ENCODE measurements at regions not wholly inside any gene's neighbourhood (a gene's known extent, or its start where the extent isn't known, plus 50 kb on each side); places are given as distances from the start of the nearest gene placed in this dataset.
"Not testable (repeated sequence)": the region's sequence is repeated elsewhere in the genome, so short reads cannot be mapped to it uniquely, and the experiment has no call there.

DNA sequence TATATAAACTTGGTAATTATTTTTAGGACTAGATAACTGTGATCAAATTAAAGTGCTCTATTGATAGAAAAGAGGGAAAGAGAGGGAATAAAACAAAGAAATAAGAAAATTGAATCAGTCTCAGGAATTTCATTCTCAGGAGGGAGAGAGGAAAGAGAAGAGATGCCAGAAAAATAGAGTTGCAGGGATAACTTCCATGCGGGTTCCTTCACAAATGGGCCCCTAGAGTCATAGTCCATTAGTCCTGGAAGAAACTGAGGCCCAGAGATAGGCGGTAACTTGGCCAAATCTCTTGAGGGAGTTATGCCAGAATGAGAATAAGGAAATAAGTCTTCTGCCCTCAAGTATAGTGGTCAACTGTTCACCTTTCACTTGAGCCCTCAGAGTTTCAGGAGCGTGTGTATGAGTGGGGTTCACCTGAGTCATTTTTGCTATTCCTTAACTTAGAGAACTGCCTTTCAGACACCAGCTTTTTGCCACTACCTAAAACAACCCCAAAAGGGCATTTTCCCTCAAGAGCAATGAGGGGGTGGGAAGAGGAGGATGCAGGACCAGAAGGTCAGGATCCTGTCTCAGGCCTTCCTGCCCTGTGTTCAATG is 192.6 kb downstream of the MEX3B start:
- DNase-seq (ENCODE audit: low read depth), result no peak
- in situ Hi-C loops (cut with HindIII; ENCODE audit: low pct_unique_long_range_greater_than_20kb, low sequenced_read_pairs), result no loop called here

DNA sequence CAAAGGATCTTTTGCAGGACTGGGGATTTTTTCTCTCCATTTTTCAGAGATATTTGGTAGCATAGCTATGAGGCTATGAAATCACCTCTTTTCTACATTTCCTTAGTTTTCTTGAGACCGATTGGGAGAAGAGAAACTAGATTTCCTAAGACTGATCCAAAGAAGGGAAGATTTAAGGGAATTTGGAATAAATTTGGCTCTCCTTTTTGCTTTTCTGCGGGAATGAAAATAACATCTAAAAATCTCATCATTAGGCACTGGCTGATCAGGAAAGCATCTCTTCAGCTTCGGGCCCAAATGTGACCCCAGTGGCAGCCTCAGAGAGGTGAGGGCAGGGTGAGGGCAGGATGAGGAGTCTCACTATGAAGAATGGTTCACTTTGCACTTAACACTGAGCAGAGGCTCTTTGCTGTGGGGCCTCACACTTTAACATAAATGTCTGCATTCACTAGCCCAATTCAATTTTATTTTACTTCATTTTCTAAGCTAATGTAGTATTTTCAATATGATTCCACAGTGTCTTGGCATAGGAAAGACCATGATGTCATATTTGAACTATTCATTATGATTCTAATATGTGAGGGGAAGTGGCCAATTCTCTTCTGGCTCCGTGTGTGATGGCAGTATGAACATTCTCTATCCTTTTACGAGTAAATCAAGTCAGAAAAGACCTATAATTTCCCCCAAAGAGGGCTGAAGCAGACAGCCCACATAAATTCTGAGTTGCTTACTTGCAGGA is 193.2 kb downstream of the MEX3B start:
- in situ Hi-C loops (cut with HindIII; ENCODE audit: low pct_unique_long_range_greater_than_20kb, low sequenced_read_pairs), result no loop called here
- no peak for DNase-seq (ENCODE audit: low read depth)

DNA sequence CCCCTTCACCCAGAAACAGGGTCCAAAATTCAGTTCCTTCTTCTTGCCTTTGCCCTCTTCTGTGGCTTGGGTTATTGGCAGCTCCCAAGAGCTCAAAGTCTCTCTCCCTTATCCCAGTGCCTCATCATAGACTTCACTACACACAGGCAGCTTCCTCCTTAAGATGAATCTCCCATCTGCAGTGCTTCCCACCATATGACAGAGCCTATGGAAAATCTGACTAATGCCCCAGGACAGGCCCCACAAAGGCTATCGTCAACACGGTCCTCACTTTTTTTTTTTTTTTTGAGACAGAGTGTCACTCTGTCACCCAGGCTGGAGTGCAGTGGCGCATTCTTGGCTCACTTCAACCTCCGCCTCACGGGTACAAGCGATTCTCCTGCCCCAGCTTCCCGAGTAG is 194.1 kb downstream of the MEX3B start:
- in situ Hi-C loops (cut with HindIII; ENCODE audit: low pct_unique_long_range_greater_than_20kb, low sequenced_read_pairs), result no loop called here

DNA sequence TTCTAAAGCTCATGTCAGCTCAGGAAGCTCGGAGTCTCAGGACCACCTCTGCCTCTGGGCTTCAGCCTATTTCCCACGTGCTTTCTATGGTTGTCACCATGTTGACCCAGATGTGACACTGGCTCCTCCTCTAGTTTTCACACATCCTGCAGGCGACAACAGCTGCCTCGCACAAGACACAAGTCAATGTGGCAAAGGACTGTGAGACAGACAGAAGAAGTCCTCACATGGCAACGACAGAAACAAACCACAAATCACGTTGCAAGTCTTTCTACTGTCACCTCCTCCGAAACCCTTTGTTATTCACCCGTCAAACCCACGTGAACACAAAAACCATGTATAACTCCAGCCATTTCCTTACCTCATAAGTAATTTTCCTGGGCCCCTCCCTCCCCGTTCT is 194.5 kb downstream of the MEX3B start:
- DNase-seq (ENCODE audit: low read depth), result no peak
- in situ Hi-C loops (cut with HindIII; ENCODE audit: low pct_unique_long_range_greater_than_20kb, low sequenced_read_pairs), result no loop called here

More for the DNA sequence above, 194.1 kb downstream of the MEX3B start:
- no peak for DNase-seq (ENCODE audit: low read depth)

DNA sequence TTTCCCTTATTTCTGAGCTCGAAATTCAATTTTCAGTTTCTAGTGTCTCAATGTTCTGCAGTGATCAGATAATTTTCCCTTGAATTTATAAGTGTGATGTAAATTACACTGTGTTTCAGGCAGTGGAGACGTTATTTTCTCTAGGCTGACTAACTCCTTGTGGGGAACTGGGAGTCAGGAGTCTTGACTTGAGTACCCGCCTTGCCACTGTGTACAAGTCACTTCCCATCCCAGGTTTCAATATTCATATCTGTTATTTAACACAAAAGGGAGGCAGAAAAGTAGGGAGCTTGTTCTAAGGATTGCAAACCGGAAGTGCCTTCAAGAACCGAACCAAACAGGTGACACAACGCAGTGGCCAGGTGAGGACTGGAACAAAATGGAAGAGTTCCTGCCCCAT is 196.5 kb downstream of the MEX3B start:
- in situ Hi-C loops (cut with HindIII; ENCODE audit: low pct_unique_long_range_greater_than_20kb, low sequenced_read_pairs), result no loop called here
- DNase-seq (ENCODE audit: low read depth), result no peak

DNA sequence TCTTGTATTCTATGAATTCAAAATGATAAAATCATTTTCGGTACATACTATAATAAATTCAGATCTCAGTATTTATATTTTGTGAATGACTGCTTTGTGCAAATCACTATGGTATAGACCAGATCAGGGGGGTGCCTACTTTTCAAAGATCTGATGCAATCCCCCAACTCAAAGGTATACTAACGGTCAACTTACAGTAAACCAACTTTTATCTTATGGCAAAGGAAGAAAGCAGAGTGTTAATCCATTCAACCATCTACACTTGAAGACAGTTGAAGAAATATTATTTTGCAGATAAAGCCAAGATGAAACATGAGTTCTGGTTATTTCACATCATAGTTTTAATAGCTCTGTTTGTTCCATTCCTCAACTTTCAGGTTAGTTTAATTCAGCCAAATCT is 197.1 kb downstream of the MEX3B start:
- DNase-seq (ENCODE audit: low read depth), result no peak
- in situ Hi-C loops (cut with HindIII; ENCODE audit: low pct_unique_long_range_greater_than_20kb, low sequenced_read_pairs), result no loop called here

DNA sequence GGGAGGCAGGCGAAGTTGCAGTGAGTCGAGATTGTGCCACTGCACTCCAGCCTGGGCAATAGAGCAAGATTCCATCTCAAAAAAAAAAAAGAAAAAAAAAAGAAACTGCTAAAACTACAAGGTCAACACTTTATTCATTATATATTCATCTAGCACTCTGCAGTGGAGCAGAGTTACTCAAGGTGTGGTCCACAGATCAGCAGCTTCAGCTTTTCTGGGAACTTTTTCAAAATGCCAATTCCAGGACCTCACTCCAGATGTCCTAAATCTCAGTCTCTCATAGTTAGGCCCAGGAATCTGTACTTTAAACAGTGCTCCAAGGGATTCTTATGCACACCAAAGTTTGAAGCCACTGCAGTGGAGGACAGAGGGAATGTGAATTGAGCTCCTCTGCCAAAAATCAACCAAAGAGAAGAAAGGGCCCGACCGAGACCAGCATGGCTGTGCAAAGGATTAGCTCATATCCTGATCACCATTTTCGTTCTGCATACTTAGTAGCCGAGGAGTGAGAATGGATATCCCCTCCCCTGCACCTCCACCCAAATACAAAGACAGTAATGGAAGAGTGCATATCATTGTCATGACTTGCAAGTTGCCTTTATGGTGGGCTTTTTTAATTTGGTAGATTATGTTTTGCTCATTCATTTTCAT is 201.9 kb downstream of the MEX3B start:
- no peak for DNase-seq (ENCODE audit: low read depth)
- in situ Hi-C loops (cut with HindIII; ENCODE audit: low pct_unique_long_range_greater_than_20kb, low sequenced_read_pairs), result no loop called here

DNA sequence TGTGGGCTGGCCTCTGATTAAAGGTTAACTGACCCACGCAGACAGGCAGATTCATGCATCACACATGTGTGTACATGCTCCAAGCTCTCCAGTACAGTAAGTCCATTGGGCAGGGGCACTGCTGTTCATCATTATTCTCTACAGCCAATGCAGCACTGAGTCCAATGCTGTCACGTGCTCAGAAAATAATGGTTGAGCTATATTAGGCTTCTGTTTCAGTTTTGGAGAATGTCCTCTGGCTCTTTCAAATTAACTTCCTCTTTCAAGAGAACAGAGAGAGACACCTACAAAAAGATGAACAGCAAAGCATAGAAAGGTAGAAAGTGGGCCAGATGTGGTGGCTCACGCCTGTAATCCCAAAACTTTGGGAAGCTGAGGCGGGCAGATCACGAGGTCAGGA is 202.6 kb downstream of the MEX3B start:
- in situ Hi-C loops (cut with HindIII; ENCODE audit: low pct_unique_long_range_greater_than_20kb, low sequenced_read_pairs), result no loop called here

DNA sequence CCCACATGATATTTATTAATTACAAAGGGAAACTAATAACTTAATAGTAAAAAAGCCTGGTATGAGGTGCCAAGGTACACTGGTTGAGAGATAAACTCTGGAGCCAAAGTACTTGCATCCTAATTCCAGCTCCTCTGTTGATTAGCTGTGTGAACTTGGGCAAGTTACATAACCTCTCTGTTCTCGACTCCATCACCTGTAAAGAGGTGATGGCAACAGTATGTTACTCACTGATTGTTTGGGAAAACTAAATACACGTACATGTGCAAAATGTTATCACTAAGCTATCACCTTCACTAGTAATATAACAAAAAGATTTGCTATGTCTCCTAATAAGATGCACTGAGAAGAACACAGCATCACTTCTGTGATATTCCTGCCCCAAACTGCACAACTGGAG is 206.4 kb downstream of the MEX3B start:
- in situ Hi-C loops (cut with HindIII; ENCODE audit: low pct_unique_long_range_greater_than_20kb, low sequenced_read_pairs), result no loop called here

More for the DNA sequence above, 202.6 kb downstream of the MEX3B start:
- DNase-seq (ENCODE audit: low read depth), result no peak

DNA sequence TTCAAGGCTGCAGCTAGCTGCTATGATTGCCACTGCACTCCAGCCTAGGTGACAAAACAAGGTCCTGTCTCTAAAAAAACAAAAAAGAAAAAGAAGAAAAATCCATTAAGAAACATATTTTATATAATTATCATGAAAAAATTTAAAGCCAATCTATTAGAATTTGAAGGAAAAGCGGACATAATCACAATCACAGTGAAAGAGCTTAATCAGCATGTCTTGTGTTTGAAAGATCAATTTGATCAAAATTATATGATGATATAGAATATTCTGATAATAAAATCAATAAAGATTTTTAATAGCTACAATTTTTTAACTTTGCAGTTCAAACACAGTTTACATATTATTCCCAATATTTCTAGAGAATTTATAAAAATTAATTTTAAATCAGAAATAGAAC is 210.1 kb downstream of the MEX3B start:
- in situ Hi-C loops (cut with HindIII; ENCODE audit: low pct_unique_long_range_greater_than_20kb, low sequenced_read_pairs), result no loop called here
- no peak for DNase-seq (ENCODE audit: low read depth)

More for the DNA sequence above, 206.4 kb downstream of the MEX3B start:
- DNase-seq (ENCODE audit: low read depth), result no peak

DNA sequence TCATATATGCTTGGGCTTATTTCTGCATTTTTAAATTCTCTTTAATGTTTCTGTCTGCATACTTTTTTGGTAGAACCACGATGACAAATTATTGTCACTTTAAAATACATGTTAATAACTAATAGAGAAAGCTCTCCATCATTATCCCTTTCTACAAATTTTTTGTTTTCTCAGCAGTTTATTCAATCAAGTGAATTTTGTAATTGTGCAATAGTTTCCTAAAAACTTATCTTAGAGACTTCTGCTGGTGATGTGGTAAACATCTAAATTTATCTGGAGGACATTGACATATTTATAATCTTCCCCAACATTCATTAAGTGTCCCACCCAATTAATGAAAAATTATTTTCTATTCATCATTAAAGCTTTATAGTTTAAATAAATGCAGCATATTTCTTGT is 215.3 kb downstream of the MEX3B start:
- DNase-seq (ENCODE audit: low read depth), result no peak
- in situ Hi-C loops (cut with HindIII; ENCODE audit: low pct_unique_long_range_greater_than_20kb, low sequenced_read_pairs), result no loop called here

DNA sequence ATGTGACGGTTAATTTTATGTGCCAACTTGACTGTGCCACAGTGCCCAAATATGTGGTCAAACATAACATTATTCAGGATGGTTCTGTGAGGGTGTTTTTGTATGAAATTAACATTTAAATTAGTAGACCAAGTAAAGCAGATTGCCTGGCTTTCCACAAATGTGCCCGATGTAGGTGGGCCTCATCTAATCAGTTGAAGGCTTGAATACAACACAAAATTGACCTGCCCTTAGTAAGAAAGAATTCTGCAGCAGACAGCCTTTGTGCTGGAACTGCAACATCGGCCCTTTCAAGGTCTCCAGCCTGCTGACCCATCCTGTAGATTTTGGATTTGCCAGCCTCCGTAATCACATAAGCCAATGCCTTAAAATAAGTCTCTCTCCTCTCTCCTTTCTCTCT is 215.9 kb downstream of the MEX3B start:
- in situ Hi-C loops (cut with HindIII; ENCODE audit: low pct_unique_long_range_greater_than_20kb, low sequenced_read_pairs), result no loop called here
- DNase-seq (ENCODE audit: low read depth), result no peak

DNA sequence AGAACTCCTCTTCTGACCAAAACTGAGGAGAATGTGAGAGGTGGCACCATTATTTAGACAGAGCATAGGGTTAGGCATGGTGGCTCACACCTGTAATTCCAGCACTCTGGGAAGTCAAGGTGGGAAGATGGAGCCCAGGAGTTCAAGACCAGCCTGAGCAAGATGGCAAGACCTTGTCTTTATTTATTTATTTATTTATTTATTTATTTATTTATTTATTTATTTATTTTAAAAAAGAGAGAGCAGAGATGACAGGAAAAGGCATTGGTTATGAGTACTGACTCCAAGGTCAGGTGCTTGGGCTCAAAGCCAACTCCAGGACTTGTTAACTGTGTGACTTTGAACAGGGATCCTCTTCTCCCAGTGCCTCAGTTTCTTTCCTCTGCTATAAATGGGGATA is 217.7 kb downstream of the MEX3B start:
- no peak for DNase-seq (ENCODE audit: low read depth)
- in situ Hi-C loops (cut with HindIII; ENCODE audit: low pct_unique_long_range_greater_than_20kb, low sequenced_read_pairs), result no loop called here

DNA sequence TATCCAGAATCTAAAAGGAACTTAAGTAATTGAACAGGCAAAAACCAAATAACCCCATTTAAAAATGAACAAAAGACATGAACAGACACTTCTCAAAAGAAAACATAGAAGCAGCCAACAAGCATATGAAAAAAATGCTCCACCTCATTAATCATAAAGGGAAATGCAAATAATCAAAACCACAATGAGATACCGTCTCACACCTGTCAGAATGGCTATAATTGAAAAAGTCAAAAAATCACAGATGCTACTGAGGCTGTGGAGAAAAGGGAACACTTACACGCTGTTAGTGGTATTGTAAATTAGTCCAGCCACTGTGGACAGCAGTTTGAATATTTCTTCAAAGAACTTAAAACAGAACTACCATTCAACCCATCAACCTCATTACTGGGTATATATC is 220.7 kb downstream of the MEX3B start:
- no peak for DNase-seq (ENCODE audit: low read depth)
- in situ Hi-C loops (cut with HindIII; ENCODE audit: low pct_unique_long_range_greater_than_20kb, low sequenced_read_pairs), result no loop called here

DNA sequence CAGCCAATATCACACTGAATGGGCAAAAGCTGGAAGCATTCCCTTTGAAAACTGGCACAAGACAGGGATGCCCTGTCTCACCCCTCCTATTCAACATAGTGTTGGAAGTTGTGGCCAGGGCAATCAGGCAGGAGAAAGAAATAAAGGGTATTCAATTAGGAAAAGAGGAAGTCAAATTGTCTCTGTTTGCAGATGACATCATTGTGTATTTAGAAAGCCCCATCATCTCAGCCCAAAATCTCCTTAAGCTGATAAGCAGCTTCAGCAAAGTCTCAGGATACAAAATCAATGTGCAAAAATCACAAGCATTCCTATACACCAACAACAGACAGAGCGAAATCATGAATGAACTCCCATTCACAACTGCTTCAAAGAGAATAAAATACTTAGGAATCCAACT is 223.2 kb downstream of the MEX3B start:
- DNase-seq (ENCODE audit: low read depth); in situ Hi-C loops (cut with HindIII; ENCODE audit: low pct_unique_long_range_greater_than_20kb, low sequenced_read_pairs): not testable (repeated sequence)

DNA sequence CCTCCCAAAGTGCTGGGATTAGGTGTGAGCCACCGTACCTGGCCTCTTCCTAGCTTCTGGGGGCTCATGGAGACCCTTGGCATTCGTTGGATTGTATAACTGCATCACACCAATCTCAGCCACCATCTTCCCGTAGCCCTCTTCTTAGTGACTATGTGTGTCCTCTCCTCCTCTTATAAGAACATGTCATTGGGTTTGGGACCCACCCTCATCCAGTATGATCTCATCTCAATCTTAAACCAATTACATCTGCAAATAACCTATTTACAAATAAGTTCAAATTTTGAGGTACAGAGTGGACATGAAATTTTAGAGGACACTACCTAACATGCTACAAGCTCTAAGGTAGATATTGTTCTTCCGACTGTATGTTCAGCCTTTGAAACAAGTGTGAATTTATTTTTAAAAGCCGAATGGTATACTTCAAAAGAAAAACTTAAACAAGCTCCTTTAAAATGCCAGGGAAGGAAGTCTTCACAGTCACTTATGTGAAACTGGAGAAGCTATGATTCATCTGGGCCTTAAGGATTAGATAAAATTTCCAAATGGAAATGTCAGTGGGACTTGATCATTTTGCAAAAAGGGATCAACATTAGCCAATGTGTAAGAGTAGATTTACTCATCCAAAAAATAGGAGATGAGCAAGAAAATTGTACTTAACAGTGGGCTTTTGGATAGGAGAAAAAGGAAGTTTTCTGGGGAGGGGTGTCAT is 225.7 kb downstream of the MEX3B start:
- in situ Hi-C loops (cut with HindIII; ENCODE audit: low pct_unique_long_range_greater_than_20kb, low sequenced_read_pairs), result no loop called here
- no peak for DNase-seq (ENCODE audit: low read depth)

DNA sequence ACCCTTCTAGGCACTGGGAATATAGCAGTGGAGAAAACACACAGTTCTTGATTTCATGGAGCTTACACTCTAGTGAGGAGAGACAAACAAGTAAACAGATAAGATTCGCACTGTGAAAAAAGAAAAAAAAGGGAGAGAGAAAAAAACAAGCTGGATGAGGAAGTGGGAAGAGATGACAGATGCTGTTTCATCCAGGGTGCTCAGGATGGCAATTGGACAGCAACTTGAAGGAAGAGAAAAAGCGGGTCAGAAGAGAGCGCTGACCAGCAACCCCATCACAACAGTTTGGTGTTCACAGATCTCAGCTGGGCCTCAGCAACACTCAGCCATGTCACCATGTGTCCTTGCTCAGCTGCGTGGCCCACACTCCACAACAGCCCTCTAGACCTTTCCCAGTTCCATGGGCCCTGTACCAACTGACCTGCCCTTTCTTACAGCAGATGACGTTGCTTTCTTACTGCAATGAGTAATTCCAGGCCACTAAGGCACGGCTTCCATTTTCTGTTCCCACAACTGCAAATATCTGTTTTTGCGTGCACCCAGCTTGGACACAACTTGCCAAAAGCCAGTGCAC is 230.8 kb downstream of the MEX3B start:
- in situ Hi-C loops (cut with HindIII; ENCODE audit: low pct_unique_long_range_greater_than_20kb, low sequenced_read_pairs), result no loop called here

DNA sequence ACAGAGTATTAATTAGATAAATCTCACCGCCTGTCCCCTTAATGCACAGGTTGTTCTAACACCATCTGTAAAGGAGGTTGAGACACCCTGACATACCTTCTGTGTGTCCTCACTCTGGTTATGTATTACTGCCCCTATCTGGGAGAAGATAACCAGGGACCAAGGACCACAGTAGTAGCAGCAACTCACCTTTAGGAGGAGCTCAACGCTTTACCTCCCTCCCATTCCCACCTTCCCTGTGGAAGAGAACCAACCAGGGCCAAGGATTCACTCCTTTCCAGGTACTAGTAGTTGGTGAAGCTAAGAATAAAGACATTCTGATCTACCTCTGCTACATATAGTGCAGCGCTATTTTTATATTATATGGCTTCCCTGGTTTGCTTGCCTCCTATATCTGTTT is 232.6 kb downstream of the MEX3B start:
- DNase-seq (ENCODE audit: low read depth), result no peak
- in situ Hi-C loops (cut with HindIII; ENCODE audit: low pct_unique_long_range_greater_than_20kb, low sequenced_read_pairs), result no loop called here

More for the DNA sequence above, 230.8 kb downstream of the MEX3B start:
- DNase-seq (ENCODE audit: low read depth), result no peak

DNA sequence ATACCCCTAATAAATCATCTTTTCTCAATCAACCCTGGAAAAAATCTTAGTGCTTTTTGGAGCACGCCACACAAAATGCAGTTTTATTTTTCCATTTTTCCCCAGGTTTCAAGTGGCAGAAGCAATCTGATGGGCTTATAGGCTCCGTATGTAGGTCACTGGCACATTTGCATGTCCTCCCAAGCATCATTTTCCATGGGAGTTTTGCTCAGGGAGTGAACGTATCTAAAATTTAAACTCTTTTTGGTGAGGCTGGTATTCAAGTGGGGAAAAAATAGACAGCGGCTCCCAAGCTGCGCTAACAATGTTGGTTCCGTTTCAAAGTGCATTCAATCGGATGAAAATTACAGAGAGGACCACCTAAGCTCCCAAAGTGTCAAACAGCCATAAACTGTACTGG is 233.4 kb downstream of the MEX3B start:
- DNase-seq (ENCODE audit: low read depth), result no peak
- in situ Hi-C loops (cut with HindIII; ENCODE audit: low pct_unique_long_range_greater_than_20kb, low sequenced_read_pairs), result no loop called here
